Motor neuron (in vitro differentiated cells): ENCODE measurements at regions not wholly inside any gene's neighbourhood (a gene's known extent, or its start where the extent isn't known, plus 50 kb on each side); places are given as distances from the start of the nearest gene placed in this dataset.

Source experiments
- ATAC-seq, 8 experiments: fragments of 200-7000 bp; cut with Tn5 transposase; replicated peaks in 6 of 8; 2 replicates each; pipeline ENCODE4 v1.8.0; 2021; ENCODE audit warnings: mild to moderate bottlenecking in 8 of 8, moderate library complexity in 8 of 8
- H3K27ac ChIP-seq, 2 donors: fragments of 250-450 bp; sonication (Bioruptor Pico); 2 replicates each; pipeline ENCODE4 v1.9.0; 2021; ENCODE audit warnings: antibody characterized with exemption in 2 of 2, mild to moderate bottlenecking in 2 of 2, moderate library complexity in 1 of 2
- H3K4me1 ChIP-seq, 2 donors: fragments of 250-450 bp; sonication (Bioruptor Pico); replicated peaks in 1 of 2; 2 replicates each; pipeline ENCODE4 v1.6.1; 2021; ENCODE audit warnings: antibody characterized with exemption in 2 of 2, mild to moderate bottlenecking in 2 of 2, moderate library complexity in 1 of 2
- H3K4me3 ChIP-seq, 5 donors: fragments of 250-450 bp; sonication (Bioruptor Pico); 2 replicates each; pipeline ENCODE4 v1.9.0; 2021; ENCODE audit warnings: antibody characterized with exemption in 5 of 5, mild to moderate bottlenecking in 5 of 5, moderate library complexity in 4 of 5
- WGBS, 10 experiments: fragments of 450-650 bp; shearing (Covaris generic); methylation state at CpG; one replicate each; pipeline ENCODE4 v1.0.0; 2022; 5-methylcytosine and 5-hydroxymethylcytosine counted together
- in situ Hi-C, 9 experiments: fragments of 400-800 bp; cut with MboI; loops; one replicate each; pipeline ENCODE4 v1.15.0; 2021; ENCODE audit warnings: low sequenced_read_pairs in 9 of 9, low pct_unique_long_range_greater_than_20kb in 2 of 9; ENCODE audit not compliant: unreplicated experiment in 9 of 9

- ATAC-seq = no peak
- H3K27ac ChIP-seq = no peak overlapping the region
- in situ Hi-C loops = no loop called here
- no peak overlapping the region for H3K4me3 ChIP-seq
- H3K4me1 ChIP-seq = peaks cover 10 to 22% of the 10 kb centered on the region in 2 donors
- 48 to 100% (median 76%) methylated on average over 1 to 4 of the region's 4 CpGs; no CpG with 5 or more reads in 1 of the 10 experiments for WGBS, 10 experiments
These were observed 127.0 kb downstream of the RPAP3 start for GRCh38 chr12:47578836-47579235.

- 7 to 94% (median 76%) methylated on average over 1 to 7 of the region's 7 CpGs; no CpG with 5 or more reads in 1 of the 10 experiments for WGBS, 10 experiments
- peak in 3 of 8 experiments; percentile 76 to 92 (median 92) for ATAC-seq
- Histone ChIP-seq H3K27ac (no peak overlapping the region), H3K4me3 (no peak overlapping the region), H3K4me1 (peaks cover 10 to 22% of the 10 kb centered on the region in 2 donors)
- in situ Hi-C loops = no loop called here
These were observed 128.4 kb downstream of the RPAP3 start for GRCh38 chr12:47577206-47577989.

GRCh38 chr12:47576289-47576945 lies 129.4 kb downstream of the RPAP3 start:
- peak in 5 of 8 experiments; percentile 74 to 85 (median 74) for ATAC-seq
- H3K27ac ChIP-seq = peak overlapping the region; percentile 1 to 21
- 14 to 64% (median 32%) methylated on average over 1 to 4 of the region's 7 CpGs; no CpG with 5 or more reads in 3 of the 10 experiments for WGBS, 10 experiments

GRCh38 chr12:47574252-47575021 lies 131.4 kb downstream of the RPAP3 start:
- H3K4me1 ChIP-seq = peaks cover 10 to 22% of the 10 kb centered on the region in 2 donors
- ATAC-seq = no peak
- no peak overlapping the region for H3K4me3 ChIP-seq
- no peak overlapping the region for H3K27ac ChIP-seq
- in situ Hi-C loops = no loop called here
- WGBS, 10 experiments = 60 to 100% (median 100%) methylated on average over 1 of the region's 1 CpG; no CpG with 5 or more reads in 4 of the 10 experiments

More at GRCh38 chr12:47576289-47576945, 129.4 kb downstream of the RPAP3 start:
- Histone ChIP-seq H3K4me3 (no peak overlapping the region), H3K4me1 (peaks cover 10 to 22% of the 10 kb centered on the region in 2 donors)
- in situ Hi-C loops = no loop called here

GRCh38 chr12:47573146-47573659 lies 132.6 kb downstream of the RPAP3 start:
- H3K4me1 ChIP-seq = peaks cover 10 to 22% of the 10 kb centered on the region in 2 donors
- H3K27ac ChIP-seq = no peak overlapping the region
- ATAC-seq = no peak
- in situ Hi-C loops = no loop called here
- no peak overlapping the region for H3K4me3 ChIP-seq
- 80 to 100% (median 100%) methylated on average over 1 of the region's 1 CpG; no CpG with 5 or more reads in 3 of the 10 experiments for WGBS, 10 experiments

- Histone ChIP-seq H3K4me3 (no peak overlapping the region), H3K27ac (no peak overlapping the region), H3K4me1 (no peaks in the 10 kb centered on the region)
- in situ Hi-C loops = no loop called here
- WGBS, 10 experiments = 0 to 100% (median 69%) methylated on average over 1 to 3 of the region's 3 CpGs; no CpG with 5 or more reads in 2 of the 10 experiments
- ATAC-seq = no peak
These were observed 135.7 kb downstream of the RPAP3 start for GRCh38 chr12:47570151-47570550.

GRCh38 chr12:47562201-47562600 lies 143.6 kb downstream of the RPAP3 start:
- H3K4me3 ChIP-seq = no peak overlapping the region
- peaks cover 0 to 4% of the 10 kb centered on the region in 2 donors for H3K4me1 ChIP-seq
- ATAC-seq = no peak
- H3K27ac ChIP-seq = no peak overlapping the region
- in situ Hi-C loops = no loop called here
- WGBS, 10 experiments = 0 to 100% (median 75%) methylated on average over 1 to 3 of the region's 3 CpGs

GRCh38 chr12:47561746-47562145 lies 144.1 kb downstream of the RPAP3 start:
- Histone ChIP-seq H3K27ac (no peak overlapping the region), H3K4me3 (no peak overlapping the region), H3K4me1 (peaks cover 0 to 6% of the 10 kb centered on the region in 2 donors)
- in situ Hi-C loops = no loop called here
- no peak for ATAC-seq
- WGBS, 10 experiments = 33 to 83% (median 70%) methylated on average over 1 to 2 of the region's 2 CpGs; no CpG with 5 or more reads in 2 of the 10 experiments

- in situ Hi-C loops = no loop called here
- no peak overlapping the region for H3K4me3 ChIP-seq
- WGBS, 10 experiments = 43 to 100% (median 85%) methylated on average over 1 to 2 of the region's 2 CpGs; no CpG with 5 or more reads in 2 of the 10 experiments
- no peak overlapping the region for H3K27ac ChIP-seq
- H3K4me1 ChIP-seq = peaks cover 0 to 8% of the 10 kb centered on the region in 2 donors
- no peak for ATAC-seq
These were observed 145.4 kb downstream of the RPAP3 start for GRCh38 chr12:47560415-47560814.

- Histone ChIP-seq H3K4me3 (no peak overlapping the region), H3K4me1 (peaks cover 0 to 8% of the 10 kb centered on the region in 2 donors), H3K27ac (no peak overlapping the region)
- 39 to 100% (median 67%) methylated on average over 1 to 5 of the region's 5 CpGs; no CpG with 5 or more reads in 1 of the 10 experiments for WGBS, 10 experiments
- ATAC-seq = no peak
- in situ Hi-C loops = no loop called here
These were observed 147.0 kb downstream of the RPAP3 start for GRCh38 chr12:47558625-47559345.

GRCh38 chr12:47557386-47557785 lies 148.4 kb downstream of the RPAP3 start:
- peak in 4 of 8 experiments; percentile 7 to 31 (median 20) for ATAC-seq
- in situ Hi-C loops = no loop called here
- Histone ChIP-seq H3K4me3 (no peak overlapping the region), H3K27ac (peak overlapping the region in 1 of 2 donors; percentile 39), H3K4me1 (peaks cover 0 to 8% of the 10 kb centered on the region in 2 donors)
- 24 to 88% (median 69%) methylated on average over 2 to 5 of the region's 5 CpGs; no CpG with 5 or more reads in 2 of the 10 experiments for WGBS, 10 experiments
